Thoracic aorta (tissue), 2 donors: ENCODE measurements at regions not wholly inside any gene's neighbourhood (a gene's known extent, or its start where the extent isn't known, plus 50 kb on each side); places are given as distances from the start of the nearest gene placed in this dataset.

ENCODE experiments used
- ATAC-seq: fragments of 150-250 bp; one replicate; pipeline ENCODE4 v1.8.0; 2017; ENCODE audit warnings: low read depth; ENCODE audit not compliant: insufficient number of reproducible peaks, low FRiP score
- DNase-seq: peaks from one replicate; pipeline ENCODE4 v3.0.0-alpha.2; 2020; ENCODE audit warnings: low spot score
- H3K27ac ChIP-seq, 2 donors: fragments of 200-600 bp; sonication (generic); 1 replicate in 1 of 2; 2 replicates in 1 of 2; pipeline ENCODE4 v1.5.1; 2016; ENCODE audit warnings: mild to moderate bottlenecking in 2 of 2, moderate library complexity in 2 of 2
- H3K27me3 ChIP-seq: fragments of 200-600 bp; sonication (generic); replicated peaks from 2 replicates; pipeline ENCODE4 v1.6.0; 2016; ENCODE audit warnings: mild to moderate bottlenecking; ENCODE audit not compliant: insufficient read depth
- H3K36me3 ChIP-seq: fragments of 200-600 bp; sonication (generic); one replicate; pipeline ENCODE4 v1.5.1; 2016
- H3K4me1 ChIP-seq, 2 donors: fragments of 200-600 bp; sonication (generic); 1 replicate in 1 of 2; 2 replicates in 1 of 2; pipeline versions ENCODE4 v1.5.1 to v1.6.0; 2016; ENCODE audit warnings: low read depth in 2 of 2, mild to moderate bottlenecking in 1 of 2; ENCODE audit not compliant: control insufficient read depth in 1 of 2
- H3K4me3 ChIP-seq: fragments of 200-600 bp; sonication (generic); 2 replicates; pipeline ENCODE4 v1.5.1; 2016; ENCODE audit warnings: mild to moderate bottlenecking
- H3K9me3 ChIP-seq: fragments of 200-600 bp; sonication (generic); 2 replicates; pipeline ENCODE4 v1.5.1; 2016
- TF ChIP-seq, protein P1 (sequence below): fragments of 200-600 bp; sonication (generic); IDR thresholded peaks from one replicate; pipeline ENCODE4 v1.5.1; 2019; ENCODE audit warnings: antibody characterized with exemption

DNA sequence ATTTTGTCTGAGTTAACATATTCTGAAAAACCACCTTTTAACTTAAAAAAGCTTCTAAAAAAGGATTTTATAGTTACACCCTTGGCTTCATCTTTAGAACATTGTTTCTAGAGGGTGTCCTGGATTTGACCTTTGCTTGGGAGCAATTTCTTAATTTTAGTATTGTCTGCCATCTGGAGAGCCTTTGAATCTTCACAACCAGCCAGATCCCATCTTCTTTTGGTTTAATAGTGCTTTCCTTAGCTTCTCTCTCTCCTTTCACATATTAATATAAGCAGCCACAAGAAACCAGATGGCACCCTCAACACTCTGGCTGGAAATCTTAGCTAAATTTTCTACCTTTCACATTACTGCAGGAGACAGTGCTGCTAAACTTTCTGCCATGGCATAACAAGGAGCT is 76.5 kb upstream of the TSPAN2 start:
- Histone ChIP-seq H3K27me3 (no peaks in the 10 kb centered on the region), H3K36me3 (no peaks in the 10 kb centered on the region), H3K27ac (no peak overlapping the region), H3K9me3 (no peaks in the 10 kb centered on the region), H3K4me1 (no peaks in the 10 kb centered on the region), H3K4me3 (no peak overlapping the region)
- no peak for DNase-seq
- TF ChIP-seq, protein P1, sequence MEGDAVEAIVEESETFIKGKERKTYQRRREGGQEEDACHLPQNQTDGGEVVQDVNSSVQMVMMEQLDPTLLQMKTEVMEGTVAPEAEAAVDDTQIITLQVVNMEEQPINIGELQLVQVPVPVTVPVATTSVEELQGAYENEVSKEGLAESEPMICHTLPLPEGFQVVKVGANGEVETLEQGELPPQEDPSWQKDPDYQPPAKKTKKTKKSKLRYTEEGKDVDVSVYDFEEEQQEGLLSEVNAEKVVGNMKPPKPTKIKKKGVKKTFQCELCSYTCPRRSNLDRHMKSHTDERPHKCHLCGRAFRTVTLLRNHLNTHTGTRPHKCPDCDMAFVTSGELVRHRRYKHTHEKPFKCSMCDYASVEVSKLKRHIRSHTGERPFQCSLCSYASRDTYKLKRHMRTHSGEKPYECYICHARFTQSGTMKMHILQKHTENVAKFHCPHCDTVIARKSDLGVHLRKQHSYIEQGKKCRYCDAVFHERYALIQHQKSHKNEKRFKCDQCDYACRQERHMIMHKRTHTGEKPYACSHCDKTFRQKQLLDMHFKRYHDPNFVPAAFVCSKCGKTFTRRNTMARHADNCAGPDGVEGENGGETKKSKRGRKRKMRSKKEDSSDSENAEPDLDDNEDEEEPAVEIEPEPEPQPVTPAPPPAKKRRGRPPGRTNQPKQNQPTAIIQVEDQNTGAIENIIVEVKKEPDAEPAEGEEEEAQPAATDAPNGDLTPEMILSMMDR: no peak
- no peak for ATAC-seq

DNA sequence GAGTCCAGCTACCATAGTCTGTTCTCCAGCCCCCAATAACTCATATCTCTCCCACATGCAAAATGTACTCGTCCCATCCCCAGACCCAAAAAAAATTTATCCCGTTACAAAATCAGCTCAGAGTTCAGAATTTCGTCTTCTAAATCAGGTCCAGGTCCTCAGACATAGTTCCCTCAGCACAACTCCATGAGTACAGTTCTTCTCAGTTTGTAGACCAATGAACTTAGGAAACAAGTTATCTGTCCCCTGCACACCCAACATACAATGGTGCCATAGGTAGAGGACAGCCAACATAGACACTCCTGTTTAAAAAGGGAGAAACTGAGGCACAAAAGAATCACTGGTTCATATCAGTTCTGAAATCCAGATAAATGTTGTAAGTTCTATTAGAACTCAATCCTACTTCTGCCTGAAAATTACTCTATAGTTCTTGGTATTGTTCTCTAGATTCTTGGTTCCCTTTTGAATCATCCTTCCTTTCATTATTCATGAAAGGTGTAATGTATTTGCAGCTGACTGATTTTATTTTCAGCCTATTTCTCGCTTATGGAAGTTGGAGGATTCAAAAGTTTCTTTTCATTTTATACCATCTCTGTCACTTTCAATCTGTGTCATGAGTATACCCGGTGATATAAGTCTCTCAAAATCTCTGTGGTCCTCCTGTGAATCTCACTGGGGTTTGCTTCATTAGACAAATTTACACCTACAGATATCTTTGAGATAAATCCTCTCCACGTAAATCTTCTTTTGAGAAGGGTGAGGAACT is 75.8 kb upstream of the TSPAN2 start:
- H3K9me3 ChIP-seq: no peaks in the 10 kb centered on the region
- H3K4me3 ChIP-seq: no peak overlapping the region
- no peak overlapping the region for H3K27ac ChIP-seq
- H3K36me3 ChIP-seq: no peaks in the 10 kb centered on the region
- DNase-seq: no peak
- H3K4me1 ChIP-seq: no peaks in the 10 kb centered on the region
- H3K27me3 ChIP-seq: no peaks in the 10 kb centered on the region
- TF ChIP-seq, protein P1: no peak
- no peak for ATAC-seq

- Histone ChIP-seq H3K4me1 (no peaks in the 10 kb centered on the region), H3K9me3 (no peaks in the 10 kb centered on the region), H3K36me3 (no peaks in the 10 kb centered on the region), H3K4me3 (no peak overlapping the region), H3K27me3 (no peaks in the 10 kb centered on the region), H3K27ac (no peak overlapping the region)
- DNase-seq (no peak), ATAC-seq (peak; percentile 82)
- TF ChIP-seq, protein P1: no peak
Measured at GRCh38 chr1:115164484-115164883, 75.2 kb upstream of the TSPAN2 start.

DNA sequence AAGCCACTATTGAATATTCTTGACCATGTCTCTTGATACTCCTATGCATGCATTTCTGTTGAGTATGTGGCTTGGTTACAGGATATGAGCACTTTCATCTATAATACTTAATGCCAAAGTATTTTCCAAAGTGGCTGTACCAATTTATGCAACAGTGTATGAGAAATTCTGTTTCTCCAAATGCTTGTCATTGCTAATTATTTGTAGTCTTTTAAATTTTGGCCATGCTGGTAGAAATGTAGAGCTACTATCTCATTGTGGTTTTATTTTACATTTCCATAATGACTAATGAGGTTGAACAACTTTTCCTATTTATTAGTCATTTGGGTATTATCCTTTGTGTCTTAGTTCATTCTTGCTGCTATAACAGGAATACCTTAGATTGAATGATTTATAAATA is 71.4 kb upstream of the TSPAN2 start:
- no peak for ATAC-seq
- TF ChIP-seq, protein P1: no peak
- no peak for DNase-seq
- Histone ChIP-seq H3K27me3 (no peaks in the 10 kb centered on the region), H3K9me3 (no peaks in the 10 kb centered on the region), H3K4me1 (peaks cover 0 to 7% of the 10 kb centered on the region in 2 donors), H3K27ac (no peak overlapping the region), H3K4me3 (no peak overlapping the region), H3K36me3 (no peaks in the 10 kb centered on the region)

DNA sequence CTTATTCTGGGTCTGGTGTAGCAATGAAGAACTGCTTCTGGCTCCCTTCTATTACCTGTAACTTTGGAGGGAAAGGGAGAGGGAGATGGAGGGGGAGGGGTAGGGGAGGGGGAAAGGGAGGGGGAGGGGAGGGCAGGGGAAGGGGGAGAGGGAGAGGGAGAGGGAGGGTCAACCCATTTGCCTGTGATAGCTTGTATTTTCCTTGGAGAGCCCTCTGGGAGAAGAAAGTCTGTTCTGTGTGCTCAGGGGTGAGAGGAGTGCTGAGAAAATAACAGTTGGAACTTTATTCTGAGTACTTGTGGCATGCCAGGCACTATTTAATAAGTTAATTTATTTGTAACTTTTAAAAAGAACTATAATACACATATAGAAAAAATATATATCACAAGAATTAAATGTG is 70.7 kb upstream of the TSPAN2 start:
- TF ChIP-seq, protein P1: no peak

More for the DNA sequence above, 70.7 kb upstream of the TSPAN2 start:
- Histone ChIP-seq H3K27me3 (no peaks in the 10 kb centered on the region), H3K4me3 (no peak overlapping the region), H3K9me3 (no peaks in the 10 kb centered on the region), H3K27ac (no peak overlapping the region), H3K4me1 (peaks cover 0 to 7% of the 10 kb centered on the region in 2 donors), H3K36me3 (no peaks in the 10 kb centered on the region)
- no peak for DNase-seq
- ATAC-seq: no peak
